Uterus (tissue), 2 donors: ENCODE measurements at regions not wholly inside any gene's neighbourhood (a gene's known extent, or its start where the extent isn't known, plus 50 kb on each side); places are given as distances from the start of the nearest gene placed in this dataset.

ENCODE experiments used
- POLR2A ChIP-seq, 2 donors: fragments of 450-650 bp; IDR thresholded peaks; one replicate each; pipeline ENCODE4 v1.6.1; 2016; ENCODE audit warnings: antibody characterized with exemption in 2 of 2, mild to moderate bottlenecking in 1 of 2, moderate library complexity in 1 of 2
- TF ChIP-seq, protein P1 (sequence below), 4 experiments: fragments of 200-600 bp in 2 of 4; fragments of 450-650 bp in 2 of 4; sonication (generic) in 2 of 4; IDR thresholded peaks; one replicate each; pipeline ENCODE4 v1.5.1; 2016 to 2019; ENCODE audit warnings: antibody characterized with exemption in 4 of 4, mild to moderate bottlenecking in 2 of 4, moderate library complexity in 1 of 4

DNA sequence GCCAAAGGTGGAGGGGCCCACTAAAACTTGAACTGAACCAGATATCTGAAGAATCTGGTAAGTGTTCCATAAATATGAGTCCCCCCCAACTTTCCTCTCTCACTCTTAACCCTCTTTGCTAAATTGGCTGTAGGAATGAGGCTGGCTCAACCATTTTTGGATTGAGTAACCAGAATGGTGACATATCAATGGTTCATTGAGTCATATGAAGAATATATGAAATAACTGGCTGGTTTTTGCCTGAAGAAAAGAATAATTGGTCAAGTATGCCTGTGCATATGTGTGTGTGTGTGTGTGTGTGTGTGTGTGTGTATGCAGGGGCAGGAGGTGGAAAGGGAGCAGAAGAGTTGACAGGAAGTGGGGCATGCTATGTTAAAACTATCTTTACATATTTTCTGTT, 472.9 kb upstream of the THBS1 start:
- TF ChIP-seq, protein P1, sequence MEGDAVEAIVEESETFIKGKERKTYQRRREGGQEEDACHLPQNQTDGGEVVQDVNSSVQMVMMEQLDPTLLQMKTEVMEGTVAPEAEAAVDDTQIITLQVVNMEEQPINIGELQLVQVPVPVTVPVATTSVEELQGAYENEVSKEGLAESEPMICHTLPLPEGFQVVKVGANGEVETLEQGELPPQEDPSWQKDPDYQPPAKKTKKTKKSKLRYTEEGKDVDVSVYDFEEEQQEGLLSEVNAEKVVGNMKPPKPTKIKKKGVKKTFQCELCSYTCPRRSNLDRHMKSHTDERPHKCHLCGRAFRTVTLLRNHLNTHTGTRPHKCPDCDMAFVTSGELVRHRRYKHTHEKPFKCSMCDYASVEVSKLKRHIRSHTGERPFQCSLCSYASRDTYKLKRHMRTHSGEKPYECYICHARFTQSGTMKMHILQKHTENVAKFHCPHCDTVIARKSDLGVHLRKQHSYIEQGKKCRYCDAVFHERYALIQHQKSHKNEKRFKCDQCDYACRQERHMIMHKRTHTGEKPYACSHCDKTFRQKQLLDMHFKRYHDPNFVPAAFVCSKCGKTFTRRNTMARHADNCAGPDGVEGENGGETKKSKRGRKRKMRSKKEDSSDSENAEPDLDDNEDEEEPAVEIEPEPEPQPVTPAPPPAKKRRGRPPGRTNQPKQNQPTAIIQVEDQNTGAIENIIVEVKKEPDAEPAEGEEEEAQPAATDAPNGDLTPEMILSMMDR (IDR thresholded peaks at IDR 0.05) = no peak
- TF ChIP-seq POLR2A (IDR thresholded peaks at IDR 0.05) = no peak
